ENCODE measurements at regions not wholly inside any gene's neighbourhood (a gene's known extent, or its start where the extent isn't known, plus 50 kb on each side); places are given as distances from the start of the nearest gene placed in this dataset.

DNA sequence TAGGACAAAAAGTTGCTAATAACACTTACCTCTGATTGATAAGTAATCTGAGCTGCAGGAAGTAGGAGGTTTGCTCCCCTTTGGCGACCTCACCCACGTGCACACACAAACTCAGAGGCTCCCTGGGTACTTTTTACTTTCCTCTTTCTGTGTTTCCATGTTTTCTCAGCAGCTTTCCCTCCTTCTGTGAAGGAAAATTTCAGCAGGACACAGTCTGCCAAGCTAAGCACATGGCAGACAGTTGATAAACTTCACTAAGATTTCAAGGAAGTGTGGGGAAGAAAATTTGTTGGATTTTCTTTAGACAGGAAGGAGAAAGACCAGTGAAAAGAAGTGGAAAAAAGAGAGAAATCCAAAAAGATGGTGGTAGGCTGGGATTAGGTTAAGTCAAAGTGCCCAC is 215.5 kb upstream of the ARG1 start:
- no peak for FAIRE-seq
- POLR2A ChIA-PET (ENCODE audit: partially characterized antibody): no interaction called here
- H3K14ac ChIP-seq (ENCODE audit: insufficient read length): no peak overlapping the region
- H3K23me2 ChIP-seq (ENCODE audit: low read depth, low read length): no peaks in the 10 kb centered on the region; the same call in 1 of the 2 replicates
- no peak overlapping the region for H4K8ac ChIP-seq (ENCODE audit: extremely low read depth, insufficient read depth, low read length)
- CTCF ChIA-PET (ENCODE audit: partially characterized antibody): interaction anchor here (0.6 to 1.2 kb wide), 3 partner anchors 30 to 84 kb away, joined by 3 to 4 read pairs (median 4); no protein-coding TSS in a partner anchor
- H3K9me3 ChIP-seq (ENCODE audit: insufficient read depth in 2 of 2, low read depth in 1 of 2, low read length in 1 of 2): no peaks in the 10 kb centered on the region
- TF ChIP-seq BACH1 (IDR thresholded peaks at IDR 0.05; ENCODE audit: low read length) (no peak), SIX5 (IDR thresholded peaks at IDR 0.05; ENCODE audit: low read depth, low read length) (no peak), YY1 (IDR thresholded peaks at IDR 0.05; ENCODE audit: low read depth, low read length) (no peak), TEAD4 (IDR thresholded peaks at IDR 0.05; ENCODE audit: low read depth, low read length) (no peak), SP2 (IDR thresholded peaks at IDR 0.05; ENCODE audit: low read length) (no peak), CBX8 (IDR thresholded peaks at IDR 0.05; ENCODE audit: borderline replicate concordance, low read depth, low read length) (no peak), KDM5A (IDR thresholded peaks at IDR 0.05; ENCODE audit: low read length) (no peak), POU5F1 (IDR thresholded peaks at IDR 0.05; ENCODE audit: low read depth, low read length) (no peak), MAFK (IDR thresholded peaks at IDR 0.05; ENCODE audit: low read depth, low read length) (no peak)
- TF ChIP-seq, protein P1, sequence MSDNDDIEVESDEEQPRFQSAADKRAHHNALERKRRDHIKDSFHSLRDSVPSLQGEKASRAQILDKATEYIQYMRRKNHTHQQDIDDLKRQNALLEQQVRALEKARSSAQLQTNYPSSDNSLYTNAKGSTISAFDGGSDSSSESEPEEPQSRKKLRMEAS (IDR thresholded peaks at IDR 0.05): no peak
- TF ChIP-seq, protein P2, sequence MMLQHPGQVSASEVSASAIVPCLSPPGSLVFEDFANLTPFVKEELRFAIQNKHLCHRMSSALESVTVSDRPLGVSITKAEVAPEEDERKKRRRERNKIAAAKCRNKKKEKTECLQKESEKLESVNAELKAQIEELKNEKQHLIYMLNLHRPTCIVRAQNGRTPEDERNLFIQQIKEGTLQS (IDR thresholded peaks at IDR 0.05; ENCODE audit: insufficient read depth, low read depth, low read length): no peak
- no peak overlapping the region for H2BK15ac ChIP-seq (ENCODE audit: low read length)
- H2AFZ ChIP-seq (ENCODE audit: low read length): peak overlapping the region; percentile 85; the same call in 1 of the 2 replicates
- H3K79me1 ChIP-seq (ENCODE audit: low read depth, low read length): no peaks in the 10 kb centered on the region
- H3K79me2 ChIP-seq (ENCODE audit: control insufficient read depth in 1 of 2, insufficient read depth in 2 of 2, low read length in 2 of 2): no peaks in the 10 kb centered on the region
- H3K27me3 ChIP-seq (replicated peaks in 1 of 4; ENCODE audit: control insufficient read depth in 3 of 4, extremely low read depth in 1 of 4, insufficient read depth in 3 of 4, low read length in 3 of 4): no peaks in the 10 kb centered on the region
- H3K56ac ChIP-seq (replicated peaks; ENCODE audit: insufficient read length, low read depth, low read length): no peak overlapping the region
- no peaks in the 10 kb centered on the region for H4K20me1 ChIP-seq (replicated peaks in 1 of 2; ENCODE audit: control insufficient read depth in 1 of 2, insufficient read depth in 2 of 2, low read length in 2 of 2)
- H2AK5ac ChIP-seq (ENCODE audit: low read depth, low read length): no peak overlapping the region
- no peak overlapping the region for H3K9ac ChIP-seq (replicated peaks in 1 of 4; ENCODE audit: extremely low read depth in 1 of 4, low read depth in 3 of 4, low read length in 3 of 4)
- no peak for DNase-seq (ENCODE audit: low read depth in 1 of 2, low spot score in 2 of 2)
- H4K91ac ChIP-seq (replicated peaks; ENCODE audit: insufficient read length, low read length): no peak overlapping the region
- no peak overlapping the region for H2BK5ac ChIP-seq (ENCODE audit: low read depth, low read length)
- H3K18ac ChIP-seq (ENCODE audit: extremely low read depth, low read length): peak overlapping the region; percentile 0; the same call in 1 of the 2 replicates
- no peaks in the 10 kb centered on the region for H3K4me1 ChIP-seq (replicated peaks in 1 of 4; ENCODE audit: control insufficient read depth in 3 of 4, insufficient read depth in 4 of 4, low read length in 3 of 4)
- no peak overlapping the region for H3K4me3 ChIP-seq (ENCODE audit: extremely low read depth in 1 of 4, insufficient read depth in 2 of 4, low read depth in 3 of 4, low read length in 4 of 4)
- no peak overlapping the region for H3K4me2 ChIP-seq (ENCODE audit: insufficient read depth in 1 of 2, low read depth in 2 of 2, low read length in 2 of 2)
- H3K4ac ChIP-seq (replicated peaks; ENCODE audit: insufficient read length, low read depth, low read length): no peak overlapping the region
- no peaks in the 10 kb centered on the region for H3K36me3 ChIP-seq (ENCODE audit: control insufficient read depth in 2 of 4, insufficient read depth in 4 of 4, low read length in 3 of 4)
- no peak overlapping the region for H3K27ac ChIP-seq (ENCODE audit: low read depth, low read length)
- peak overlapping the region; percentile 44 for H2BK120ac ChIP-seq (replicated peaks; ENCODE audit: low read depth, low read length)
- H4K5ac ChIP-seq (ENCODE audit: insufficient read length, low read depth, low read length): no peak overlapping the region
- H2BK12ac ChIP-seq (ENCODE audit: low read depth, low read length): no peak overlapping the region
- 96% methylated on average over 2 of the region's 2 CpGs; no CpG with 5 or more reads in 1 of the 2 experiments for WGBS, 2 experiments (ENCODE audit: extremely low coverage in 1 of 2, insufficient coverage in 1 of 2, insufficient read length in 1 of 2, insufficient replicate concordance in 2 of 2, low coverage in 1 of 2, low lambda C conversion rate in 2 of 2, missing lambda C conversion rate in 1 of 2)
- no peak overlapping the region for H2BK20ac ChIP-seq (ENCODE audit: low read length)
- no peak overlapping the region for H3K23ac ChIP-seq (ENCODE audit: insufficient read length)
